ENCODE measurements at regions not wholly inside any gene's neighbourhood (a gene's known extent, or its start where the extent isn't known, plus 50 kb on each side); places are given as distances from the start of the nearest gene placed in this dataset.

DNA sequence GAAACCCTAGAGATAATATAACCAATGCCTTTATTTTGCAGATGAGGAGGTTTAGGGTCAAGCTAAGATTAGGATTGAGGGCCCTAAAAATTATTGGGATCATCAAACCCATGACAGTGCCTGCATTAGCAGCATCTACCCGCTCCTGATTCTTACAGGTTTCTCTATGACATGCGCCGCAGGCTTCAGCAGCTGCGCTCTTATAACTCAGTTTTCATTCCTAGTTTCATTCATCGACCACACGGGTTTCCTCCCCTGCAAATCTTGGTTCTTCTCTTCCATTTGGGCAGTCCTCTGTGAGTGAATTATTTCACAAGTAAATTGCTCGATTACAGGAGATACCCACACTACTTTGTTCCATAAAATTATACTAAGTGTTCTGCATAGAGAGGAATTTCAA is 137.2 kb downstream of the SLC24A2 start:
- no peak overlapping the region for H3K4me3 ChIP-seq (ENCODE audit: low read length)
- no peak overlapping the region for H2AK5ac ChIP-seq (ENCODE audit: low read length)
- H4K8ac ChIP-seq (ENCODE audit: low read depth, low read length): no peak overlapping the region
- H3K9ac ChIP-seq (ENCODE audit: low read length): no peak overlapping the region
- H3K27me3 ChIP-seq (ENCODE audit: insufficient read depth, low read length, poor library complexity): no peaks in the 10 kb centered on the region
- no peaks in the 10 kb centered on the region for H3K36me3 ChIP-seq (ENCODE audit: control insufficient read depth, insufficient read depth, low read length)
- H2BK15ac ChIP-seq (replicated peaks; ENCODE audit: low read depth): no peak overlapping the region
- H4K5ac ChIP-seq (ENCODE audit: low read length): no peak overlapping the region
- no peak overlapping the region for H3K23ac ChIP-seq (ENCODE audit: low read length)
- no CpG with 5 or more reads among the region's 7 CpGs for WGBS (ENCODE audit: extremely low coverage, insufficient coverage, low lambda C conversion rate)
- no peak overlapping the region for H2BK120ac ChIP-seq (ENCODE audit: low read depth, low read length)
- no peak overlapping the region for H3K27ac ChIP-seq (ENCODE audit: low read depth, low read length)
- H3K79me2 ChIP-seq (ENCODE audit: control insufficient read depth, insufficient read depth, low read length): no peaks in the 10 kb centered on the region
- no peaks in the 10 kb centered on the region for H3K79me1 ChIP-seq (ENCODE audit: low read length)
- no peak overlapping the region for H3K56ac ChIP-seq (ENCODE audit: low read length)
- no peak for DNase-seq
- no peak overlapping the region for H3K18ac ChIP-seq (ENCODE audit: low read length)
- no peak overlapping the region for H2BK5ac ChIP-seq (ENCODE audit: low read length)
- H3K4me2 ChIP-seq (ENCODE audit: low read length): no peak overlapping the region
- peaks cover 2% of the 10 kb centered on the region for H3K4me1 ChIP-seq (ENCODE audit: control insufficient read depth, low read depth, low read length)
- H3K4ac ChIP-seq (ENCODE audit: low read depth, low read length): no peak overlapping the region

DNA sequence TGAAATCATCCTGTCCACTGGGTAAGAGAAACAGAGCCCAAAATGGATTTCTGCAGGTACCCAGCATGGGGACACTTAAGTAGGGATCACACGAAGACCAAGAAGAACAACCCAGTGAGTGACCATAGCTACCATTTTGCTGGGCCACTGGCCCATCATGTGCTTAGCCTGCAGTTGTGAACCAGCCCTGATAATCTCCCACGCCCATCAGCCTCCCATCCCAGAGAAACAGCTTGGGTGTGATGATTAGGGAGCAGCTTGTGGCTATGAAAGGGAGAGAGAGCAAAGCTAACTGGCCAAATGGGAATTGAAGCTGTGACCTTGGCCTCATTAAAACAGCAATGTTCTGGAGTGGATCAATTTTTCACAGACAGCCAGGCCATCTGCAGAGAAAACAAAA is 138.5 kb downstream of the SLC24A2 start:
- H3K56ac ChIP-seq (ENCODE audit: low read length): no peak overlapping the region
- no peak overlapping the region for H2BK15ac ChIP-seq (replicated peaks; ENCODE audit: low read depth)
- no peaks in the 10 kb centered on the region for H3K79me1 ChIP-seq (ENCODE audit: low read length)
- H3K23ac ChIP-seq (ENCODE audit: low read length): no peak overlapping the region
- no peaks in the 10 kb centered on the region for H3K79me2 ChIP-seq (ENCODE audit: control insufficient read depth, insufficient read depth, low read length)
- DNase-seq: peak; percentile 60
- H3K18ac ChIP-seq (ENCODE audit: low read length): no peak overlapping the region
- no peak overlapping the region for H3K4me2 ChIP-seq (ENCODE audit: low read length)
- no peak overlapping the region for H4K5ac ChIP-seq (ENCODE audit: low read length)
- H2BK5ac ChIP-seq (ENCODE audit: low read length): no peak overlapping the region
- no peaks in the 10 kb centered on the region for H3K4me1 ChIP-seq (ENCODE audit: control insufficient read depth, low read depth, low read length)
- H2BK120ac ChIP-seq (ENCODE audit: low read depth, low read length): no peak overlapping the region
- no peak overlapping the region for H3K4me3 ChIP-seq (ENCODE audit: low read length)
- no CpG with 5 or more reads among the region's 2 CpGs for WGBS (ENCODE audit: extremely low coverage, insufficient coverage, low lambda C conversion rate)
- no peak overlapping the region for H2AK5ac ChIP-seq (ENCODE audit: low read length)
- H3K27ac ChIP-seq (ENCODE audit: low read depth, low read length): no peak overlapping the region
- no peak overlapping the region for H4K8ac ChIP-seq (ENCODE audit: low read depth, low read length)
- H3K9ac ChIP-seq (ENCODE audit: low read length): no peak overlapping the region
- no peaks in the 10 kb centered on the region for H3K27me3 ChIP-seq (ENCODE audit: insufficient read depth, low read length, poor library complexity)
- no peak overlapping the region for H3K4ac ChIP-seq (ENCODE audit: low read depth, low read length)
- no peaks in the 10 kb centered on the region for H3K36me3 ChIP-seq (ENCODE audit: control insufficient read depth, insufficient read depth, low read length)

DNA sequence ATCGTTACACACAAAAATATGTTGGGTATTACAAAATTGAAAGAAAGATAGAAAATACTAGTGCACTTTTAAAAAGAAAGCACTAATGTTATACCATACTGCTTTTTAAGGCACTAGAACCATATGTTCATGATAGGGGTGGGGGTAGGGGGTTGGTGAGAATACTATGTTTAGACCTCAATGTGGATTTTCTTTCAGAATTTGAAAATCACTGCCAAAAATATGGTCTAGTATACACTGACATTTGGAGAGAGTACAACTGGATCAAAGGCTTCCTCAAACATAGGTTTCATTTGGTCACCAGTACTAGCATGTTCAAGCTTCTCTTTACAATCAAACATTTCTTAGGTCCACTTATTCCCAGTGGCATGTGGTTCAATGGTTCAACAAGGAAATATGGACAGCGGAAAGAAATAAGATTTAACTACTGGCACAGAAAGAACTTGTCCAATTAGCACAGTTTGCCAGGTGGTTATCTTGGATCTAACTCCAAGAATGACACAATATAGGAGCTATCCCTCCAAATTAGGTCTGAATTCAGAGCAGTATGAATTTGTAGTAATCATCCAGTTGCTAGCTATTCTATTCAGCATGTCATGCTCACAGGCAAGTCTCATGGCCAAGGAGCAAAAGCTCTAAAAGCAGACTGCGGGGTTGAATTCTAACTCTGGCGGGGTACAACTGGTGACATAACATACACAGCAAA is 139.3 kb downstream of the SLC24A2 start:
- no peak overlapping the region for H3K4ac ChIP-seq (ENCODE audit: low read depth, low read length)
- H3K27ac ChIP-seq (ENCODE audit: low read depth, low read length): no peak overlapping the region
- no peak overlapping the region for H4K5ac ChIP-seq (ENCODE audit: low read length)
- H3K4me2 ChIP-seq (ENCODE audit: low read length): no peak overlapping the region
- H3K79me2 ChIP-seq (ENCODE audit: control insufficient read depth, insufficient read depth, low read length): no peaks in the 10 kb centered on the region
- H3K27me3 ChIP-seq (ENCODE audit: insufficient read depth, low read length, poor library complexity): no peaks in the 10 kb centered on the region
- no peak overlapping the region for H4K8ac ChIP-seq (ENCODE audit: low read depth, low read length)
- no peak overlapping the region for H3K4me3 ChIP-seq (ENCODE audit: low read length)
- H3K56ac ChIP-seq (ENCODE audit: low read length): no peak overlapping the region
- H3K23ac ChIP-seq (ENCODE audit: low read length): no peak overlapping the region
- no peak overlapping the region for H2BK5ac ChIP-seq (ENCODE audit: low read length)
- H3K18ac ChIP-seq (ENCODE audit: low read length): no peak overlapping the region
- no peak overlapping the region for H2AK5ac ChIP-seq (ENCODE audit: low read length)
- no peak overlapping the region for H3K9ac ChIP-seq (ENCODE audit: low read length)
- WGBS (ENCODE audit: extremely low coverage, insufficient coverage, low lambda C conversion rate): no CpG with 5 or more reads among the region's 4 CpGs
- H2BK15ac ChIP-seq (replicated peaks; ENCODE audit: low read depth): no peak overlapping the region
- no peaks in the 10 kb centered on the region for H3K4me1 ChIP-seq (ENCODE audit: control insufficient read depth, low read depth, low read length)
- no peak for DNase-seq
- no peaks in the 10 kb centered on the region for H3K36me3 ChIP-seq (ENCODE audit: control insufficient read depth, insufficient read depth, low read length)
- H2BK120ac ChIP-seq (ENCODE audit: low read depth, low read length): no peak overlapping the region
- H3K79me1 ChIP-seq (ENCODE audit: low read length): no peaks in the 10 kb centered on the region

DNA sequence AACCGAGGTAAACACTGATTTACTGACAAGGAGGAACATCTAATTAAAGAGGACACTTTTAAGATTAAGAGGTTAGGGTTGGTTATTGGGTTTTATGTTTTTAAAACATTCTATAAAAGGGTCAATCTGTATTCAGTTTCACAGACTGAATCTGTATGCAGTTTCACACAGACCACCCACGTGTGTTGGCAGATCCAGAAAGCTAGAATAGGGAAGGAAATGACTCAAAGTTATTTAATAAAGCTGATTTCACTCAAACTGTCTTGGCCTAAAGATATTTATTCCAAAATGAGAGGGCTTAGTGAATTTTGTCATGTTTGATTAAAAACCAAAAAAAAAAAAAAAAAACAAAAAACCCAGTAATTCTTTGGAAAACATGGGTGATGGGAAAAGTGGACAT is 140.2 kb downstream of the SLC24A2 start:
- Histone ChIP-seq H3K79me1 (ENCODE audit: low read length) (no peaks in the 10 kb centered on the region), H3K36me3 (ENCODE audit: control insufficient read depth, insufficient read depth, low read length) (no peaks in the 10 kb centered on the region), H3K4me1 (ENCODE audit: control insufficient read depth, low read depth, low read length) (no peaks in the 10 kb centered on the region), H2AK5ac (ENCODE audit: low read length) (no peak overlapping the region), H3K9ac (ENCODE audit: low read length) (no peak overlapping the region), H3K4me3 (ENCODE audit: low read length) (no peak overlapping the region), H3K23ac (ENCODE audit: low read length) (no peak overlapping the region), H2BK5ac (ENCODE audit: low read length) (no peak overlapping the region), H2BK15ac (replicated peaks; ENCODE audit: low read depth) (no peak overlapping the region), H4K8ac (ENCODE audit: low read depth, low read length) (no peak overlapping the region), H3K56ac (ENCODE audit: low read length) (no peak overlapping the region), H3K4me2 (ENCODE audit: low read length) (no peak overlapping the region), H4K5ac (ENCODE audit: low read length) (no peak overlapping the region), H3K27me3 (ENCODE audit: insufficient read depth, low read length, poor library complexity) (no peaks in the 10 kb centered on the region), H3K18ac (ENCODE audit: low read length) (no peak overlapping the region), H3K27ac (ENCODE audit: low read depth, low read length) (no peak overlapping the region), H3K79me2 (ENCODE audit: control insufficient read depth, insufficient read depth, low read length) (no peaks in the 10 kb centered on the region), H2BK120ac (ENCODE audit: low read depth, low read length) (no peak overlapping the region), H3K4ac (ENCODE audit: low read depth, low read length) (no peak overlapping the region)
- no peak for DNase-seq
- WGBS (ENCODE audit: extremely low coverage, insufficient coverage, low lambda C conversion rate): no CpG with 5 or more reads among the region's 2 CpGs

DNA sequence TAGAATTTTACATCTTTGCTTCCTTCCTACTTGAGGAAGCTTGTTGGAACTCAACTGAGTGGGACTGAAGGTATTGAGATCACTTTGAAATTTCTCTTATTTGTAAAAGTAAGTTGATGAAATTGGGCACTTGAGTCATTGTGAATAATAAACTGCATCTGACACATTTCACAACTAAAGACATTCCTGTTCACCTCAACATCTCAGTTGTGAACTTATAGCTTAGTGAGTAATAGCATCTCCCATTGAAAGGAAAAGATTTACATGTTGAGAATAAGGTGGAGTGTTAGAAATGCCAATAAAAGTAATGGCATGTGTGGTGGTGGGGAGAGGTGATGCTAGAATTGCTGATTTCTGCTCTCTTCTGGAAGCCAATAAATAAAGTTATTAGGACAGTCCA is 145.0 kb downstream of the SLC24A2 start:
- H2BK120ac ChIP-seq (ENCODE audit: low read depth, low read length): no peak overlapping the region
- no peaks in the 10 kb centered on the region for H3K4me1 ChIP-seq (ENCODE audit: control insufficient read depth, low read depth, low read length)
- no peak overlapping the region for H4K8ac ChIP-seq (ENCODE audit: low read depth, low read length)
- H3K18ac ChIP-seq (ENCODE audit: low read length): no peak overlapping the region
- H3K36me3 ChIP-seq (ENCODE audit: control insufficient read depth, insufficient read depth, low read length): no peaks in the 10 kb centered on the region
- no peak overlapping the region for H3K4ac ChIP-seq (ENCODE audit: low read depth, low read length)
- no peak for DNase-seq
- H3K27me3 ChIP-seq (ENCODE audit: insufficient read depth, low read length, poor library complexity): no peaks in the 10 kb centered on the region
- no peaks in the 10 kb centered on the region for H3K79me1 ChIP-seq (ENCODE audit: low read length)
- H3K9ac ChIP-seq (ENCODE audit: low read length): no peak overlapping the region
- no peak overlapping the region for H3K23ac ChIP-seq (ENCODE audit: low read length)
- H3K79me2 ChIP-seq (ENCODE audit: control insufficient read depth, insufficient read depth, low read length): no peaks in the 10 kb centered on the region
- no peak overlapping the region for H2BK5ac ChIP-seq (ENCODE audit: low read length)
- H3K4me3 ChIP-seq (ENCODE audit: low read length): no peak overlapping the region
- H2AK5ac ChIP-seq (ENCODE audit: low read length): no peak overlapping the region
- H3K56ac ChIP-seq (ENCODE audit: low read length): no peak overlapping the region
- H4K5ac ChIP-seq (ENCODE audit: low read length): no peak overlapping the region
- H3K4me2 ChIP-seq (ENCODE audit: low read length): no peak overlapping the region
- no peak overlapping the region for H3K27ac ChIP-seq (ENCODE audit: low read depth, low read length)
- H2BK15ac ChIP-seq (replicated peaks; ENCODE audit: low read depth): no peak overlapping the region

DNA sequence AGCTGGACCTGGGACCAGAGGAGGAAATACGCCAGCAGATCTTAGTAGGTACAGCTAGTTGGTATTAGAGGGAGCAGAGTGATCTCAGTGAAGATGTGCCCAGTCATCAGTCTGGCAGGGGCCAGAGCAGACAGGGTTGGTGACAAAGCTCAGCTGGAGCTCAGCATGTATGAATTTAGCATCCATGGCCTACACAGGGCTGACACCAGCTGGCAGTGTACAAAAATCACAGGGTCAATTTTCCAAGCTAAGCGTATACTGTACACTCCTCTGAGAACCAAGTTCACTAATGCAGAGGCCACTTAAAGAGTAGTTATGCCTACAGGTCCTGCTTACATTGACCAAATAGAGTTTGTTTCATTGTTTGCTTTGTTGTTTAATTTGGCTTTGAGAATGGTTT is 146.6 kb downstream of the SLC24A2 start:
- no peaks in the 10 kb centered on the region for H3K79me2 ChIP-seq (ENCODE audit: control insufficient read depth, insufficient read depth, low read length)
- H2BK5ac ChIP-seq (ENCODE audit: low read length): no peak overlapping the region
- H3K36me3 ChIP-seq (ENCODE audit: control insufficient read depth, insufficient read depth, low read length): no peaks in the 10 kb centered on the region
- no peaks in the 10 kb centered on the region for H3K27me3 ChIP-seq (ENCODE audit: insufficient read depth, low read length, poor library complexity)
- H3K9ac ChIP-seq (ENCODE audit: low read length): no peak overlapping the region
- no peak overlapping the region for H3K18ac ChIP-seq (ENCODE audit: low read length)
- H2BK15ac ChIP-seq (replicated peaks; ENCODE audit: low read depth): no peak overlapping the region
- no peak overlapping the region for H2AK5ac ChIP-seq (ENCODE audit: low read length)
- no peak overlapping the region for H3K4me2 ChIP-seq (ENCODE audit: low read length)
- no peak overlapping the region for H3K4me3 ChIP-seq (ENCODE audit: low read length)
- H3K79me1 ChIP-seq (ENCODE audit: low read length): no peaks in the 10 kb centered on the region
- no peak overlapping the region for H4K8ac ChIP-seq (ENCODE audit: low read depth, low read length)
- DNase-seq: no peak
- H2BK120ac ChIP-seq (ENCODE audit: low read depth, low read length): no peak overlapping the region
- no peaks in the 10 kb centered on the region for H3K4me1 ChIP-seq (ENCODE audit: control insufficient read depth, low read depth, low read length)
- H3K27ac ChIP-seq (ENCODE audit: low read depth, low read length): no peak overlapping the region
- no CpG with 5 or more reads among the region's 2 CpGs for WGBS (ENCODE audit: extremely low coverage, insufficient coverage, low lambda C conversion rate)
- H3K56ac ChIP-seq (ENCODE audit: low read length): no peak overlapping the region
- no peak overlapping the region for H3K4ac ChIP-seq (ENCODE audit: low read depth, low read length)
- no peak overlapping the region for H3K23ac ChIP-seq (ENCODE audit: low read length)
- no peak overlapping the region for H4K5ac ChIP-seq (ENCODE audit: low read length)
